ENCODE measurements at regions not wholly inside any gene's neighbourhood (a gene's known extent, or its start where the extent isn't known, plus 50 kb on each side); places are given as distances from the start of the nearest gene placed in this dataset.

DNA sequence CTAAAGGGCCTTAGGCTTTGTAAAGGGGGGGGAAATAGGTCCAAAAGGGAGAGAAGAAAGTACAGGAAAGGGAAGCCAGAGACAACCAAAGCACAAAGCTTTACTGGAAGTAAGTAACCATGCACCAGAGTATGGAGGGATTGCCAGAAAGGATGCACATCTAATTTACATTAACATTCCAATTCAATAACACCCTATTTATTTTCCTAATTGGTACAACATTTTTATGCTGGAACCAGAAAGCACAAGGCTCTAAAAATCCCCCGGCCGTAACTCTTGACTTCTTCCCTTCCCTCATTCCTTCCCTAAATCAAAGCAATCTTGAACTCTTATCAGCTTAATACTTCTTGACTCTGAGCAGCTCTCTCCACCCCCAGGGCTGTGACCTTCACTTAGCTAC lies 400.0 kb upstream of the CELF2 start:
- H3K4me3 ChIP-seq = no peak overlapping the region
- H4K20me1 ChIP-seq (ENCODE audit: low read depth) = no peaks in the 10 kb centered on the region
- TF ChIP-seq EZH2 (IDR thresholded peaks at IDR 0.05) (no peak), EZH2phosphoT487 (IDR thresholded peaks at IDR 0.05) (no peak)
- TF ChIP-seq, protein P1, sequence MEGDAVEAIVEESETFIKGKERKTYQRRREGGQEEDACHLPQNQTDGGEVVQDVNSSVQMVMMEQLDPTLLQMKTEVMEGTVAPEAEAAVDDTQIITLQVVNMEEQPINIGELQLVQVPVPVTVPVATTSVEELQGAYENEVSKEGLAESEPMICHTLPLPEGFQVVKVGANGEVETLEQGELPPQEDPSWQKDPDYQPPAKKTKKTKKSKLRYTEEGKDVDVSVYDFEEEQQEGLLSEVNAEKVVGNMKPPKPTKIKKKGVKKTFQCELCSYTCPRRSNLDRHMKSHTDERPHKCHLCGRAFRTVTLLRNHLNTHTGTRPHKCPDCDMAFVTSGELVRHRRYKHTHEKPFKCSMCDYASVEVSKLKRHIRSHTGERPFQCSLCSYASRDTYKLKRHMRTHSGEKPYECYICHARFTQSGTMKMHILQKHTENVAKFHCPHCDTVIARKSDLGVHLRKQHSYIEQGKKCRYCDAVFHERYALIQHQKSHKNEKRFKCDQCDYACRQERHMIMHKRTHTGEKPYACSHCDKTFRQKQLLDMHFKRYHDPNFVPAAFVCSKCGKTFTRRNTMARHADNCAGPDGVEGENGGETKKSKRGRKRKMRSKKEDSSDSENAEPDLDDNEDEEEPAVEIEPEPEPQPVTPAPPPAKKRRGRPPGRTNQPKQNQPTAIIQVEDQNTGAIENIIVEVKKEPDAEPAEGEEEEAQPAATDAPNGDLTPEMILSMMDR (IDR thresholded peaks at IDR 0.05) = no peak
- no peak overlapping the region for H3K4me2 ChIP-seq
- Mint-ChIP-seq H3K9me3 (peaks cover 2% of the 10 kb centered on the region), H3K4me3 (no peak overlapping the region), H3K27me3 (ENCODE audit: insufficient read depth, low read depth) (peaks cover 5% of the 10 kb centered on the region), H3K36me3 (no peaks in the 10 kb centered on the region), H3K27ac (no peak overlapping the region), H3K4me1 (peaks cover 6% of the 10 kb centered on the region)
- no peaks in the 10 kb centered on the region for H3K36me3 ChIP-seq
- no peaks in the 10 kb centered on the region for H3F3A ChIP-seq (ENCODE audit: low read depth)
- no peak overlapping the region for H2AFZ ChIP-seq (replicated peaks)
- H3K79me2 ChIP-seq (ENCODE audit: low read depth) = no peaks in the 10 kb centered on the region
- H3K27ac ChIP-seq = no peak overlapping the region
- H3K27me3 ChIP-seq = no peaks in the 10 kb centered on the region
- no peaks in the 10 kb centered on the region for H3K4me1 ChIP-seq
- no peak overlapping the region for H3K9ac ChIP-seq
- DNase-seq (ENCODE audit: low spot score) = no peak
- no peaks in the 10 kb centered on the region for H3K9me3 ChIP-seq (ENCODE audit: low read depth)

DNA sequence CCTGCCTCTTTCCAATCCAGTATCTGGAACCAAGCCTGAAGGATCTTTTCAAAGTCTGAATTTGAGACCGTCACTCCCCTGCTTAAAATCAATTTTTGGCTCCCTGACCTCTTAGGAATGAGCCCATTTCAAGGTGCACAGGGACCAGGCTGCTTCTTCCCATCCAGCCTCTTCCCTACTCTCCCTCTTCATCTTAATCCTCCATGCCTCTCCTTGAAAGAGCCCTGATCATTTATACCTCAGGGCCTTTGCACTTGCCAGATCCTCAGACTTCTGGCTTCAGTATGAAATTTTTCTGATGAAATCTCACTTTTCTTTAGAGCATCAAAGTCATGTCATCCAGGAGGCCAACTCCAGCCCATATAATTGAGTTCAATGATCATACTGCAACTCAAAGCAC lies 399.5 kb upstream of the CELF2 start:
- Mint-ChIP-seq H3K4me3 (no peak overlapping the region), H3K27ac (no peak overlapping the region), H3K27me3 (ENCODE audit: insufficient read depth, low read depth) (peaks cover 5% of the 10 kb centered on the region), H3K9me3 (peaks cover 2% of the 10 kb centered on the region), H3K36me3 (no peaks in the 10 kb centered on the region), H3K4me1 (peaks cover 7% of the 10 kb centered on the region)
- no peaks in the 10 kb centered on the region for H3K9me3 ChIP-seq (ENCODE audit: low read depth)
- no peak overlapping the region for H3K4me3 ChIP-seq
- DNase-seq (ENCODE audit: low spot score) = no peak
- no peaks in the 10 kb centered on the region for H3K4me1 ChIP-seq
- no peaks in the 10 kb centered on the region for H3F3A ChIP-seq (ENCODE audit: low read depth)
- H3K9ac ChIP-seq = no peak overlapping the region
- H3K4me2 ChIP-seq = no peak overlapping the region
- TF ChIP-seq EZH2phosphoT487 (IDR thresholded peaks at IDR 0.05) = no peak
- no peak for TF ChIP-seq EZH2 (IDR thresholded peaks at IDR 0.05)
- TF ChIP-seq, protein P1 (IDR thresholded peaks at IDR 0.05) = no peak
- no peak overlapping the region for H3K27ac ChIP-seq
- H4K20me1 ChIP-seq (ENCODE audit: low read depth) = no peaks in the 10 kb centered on the region
- no peaks in the 10 kb centered on the region for H3K36me3 ChIP-seq
- no peaks in the 10 kb centered on the region for H3K79me2 ChIP-seq (ENCODE audit: low read depth)
- H2AFZ ChIP-seq (replicated peaks) = no peak overlapping the region
- no peaks in the 10 kb centered on the region for H3K27me3 ChIP-seq

- Histone ChIP-seq H3K27ac (no peak overlapping the region), H3K9ac (no peak overlapping the region), H4K20me1 (ENCODE audit: low read depth) (no peaks in the 10 kb centered on the region), H3K27me3 (no peaks in the 10 kb centered on the region), H3K79me2 (ENCODE audit: low read depth) (no peaks in the 10 kb centered on the region), H3K4me3 (no peak overlapping the region), H3K4me1 (no peaks in the 10 kb centered on the region), H2AFZ (replicated peaks) (no peak overlapping the region), H3K4me2 (no peak overlapping the region), H3K36me3 (no peaks in the 10 kb centered on the region), H3K9me3 (ENCODE audit: low read depth) (no peaks in the 10 kb centered on the region), H3F3A (ENCODE audit: low read depth) (no peaks in the 10 kb centered on the region)
- Mint-ChIP-seq H3K27ac (no peak overlapping the region), H3K9me3 (no peaks in the 10 kb centered on the region), H3K4me1 (peaks cover 23% of the 10 kb centered on the region), H3K4me3 (no peak overlapping the region), H3K27me3 (ENCODE audit: insufficient read depth, low read depth) (peaks cover 7% of the 10 kb centered on the region), H3K36me3 (no peaks in the 10 kb centered on the region)
- TF ChIP-seq EZH2phosphoT487 (IDR thresholded peaks at IDR 0.05) (no peak), EZH2 (IDR thresholded peaks at IDR 0.05) (no peak)
- TF ChIP-seq, protein P1 (IDR thresholded peaks at IDR 0.05) = no peak
- DNase-seq (ENCODE audit: low spot score) = no peak
Measured at GRCh38 chr10:10623958-10624566, 393.6 kb upstream of the CELF2 start.

Measured in neural progenitor cell (in vitro differentiated cells).